ENCODE measurements at regions not wholly inside any gene's neighbourhood (a gene's known extent, or its start where the extent isn't known, plus 50 kb on each side); places are given as distances from the start of the nearest gene placed in this dataset.

DNA sequence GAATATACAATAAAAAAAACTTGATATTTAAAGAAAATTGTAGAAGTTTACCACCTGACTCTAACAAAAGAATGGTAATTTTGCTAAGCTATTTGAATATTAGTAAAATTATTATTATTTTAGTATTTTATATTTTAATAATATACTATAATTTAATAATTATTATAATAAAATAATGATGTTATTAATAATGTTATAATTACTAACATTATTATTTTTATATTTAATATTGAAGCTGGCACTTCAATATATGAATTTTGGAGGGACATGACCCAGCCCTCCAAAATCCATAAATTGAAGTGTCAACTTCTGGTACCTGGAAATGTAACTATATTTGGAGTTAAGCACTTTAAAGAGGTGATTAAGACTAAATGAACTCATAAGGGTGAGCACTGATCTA lies 486.1 kb upstream of the CDH9 start:
- TF ChIP-seq POLR2A (IDR thresholded peaks at IDR 0.05) (no peak), CTCF (IDR thresholded peaks at IDR 0.05) (no peak)
